Caco-2 (cell line): ENCODE measurements at regions not wholly inside any gene's neighbourhood (a gene's known extent, or its start where the extent isn't known, plus 50 kb on each side); places are given as distances from the start of the nearest gene placed in this dataset.

ENCODE experiments used
- BruUV-seq: library from RNA; stranded (reverse); fragments of 400-500 nt; replicated peaks from 2 replicates; lab custom pipeline; 2021; lab: Mats Ljungman, UMichigan
- CTCF ChIA-PET: fragments of 300-600 bp; sonication (Branson Sonifier 250); formaldehyde crosslinking; loops from one replicate; lab custom pipeline; 2022; ENCODE audit warnings: antibody characterized with exemption; lab: Charles Lee
- POLR2A ChIA-PET: fragments of 300-600 bp; sonication (Branson Sonifier 250); formaldehyde crosslinking; loops from one replicate; lab custom pipeline; 2022; ENCODE audit warnings: antibody characterized with exemption; lab: Charles Lee
- DNase-seq, 2 experiments: peaks; one replicate each; pipeline versions ENCODE4 v3.0.0 to v3.0.0-alpha.2; 2020 to 2022
- H3K27me3 ChIP-seq: replicated peaks from 2 replicates; pipeline ENCODE4 v1.6.0; 2011; ENCODE audit warnings: low read length; ENCODE audit not compliant: control insufficient read depth, insufficient read depth
- H3K36me3 ChIP-seq: 2 replicates; pipeline ENCODE4 v1.5.1; 2011; ENCODE audit warnings: low read length; ENCODE audit not compliant: control insufficient read depth, insufficient read depth
- H3K4me1 ChIP-seq: fragments of 250-450 bp; sonication (Bioruptor Pico); 2 replicates; pipeline ENCODE4 v1.5.1; 2020; ENCODE audit warnings: mild to moderate bottlenecking
- H3K4me3 ChIP-seq: 2 replicates; pipeline ENCODE4 v1.5.1; 2011; ENCODE audit warnings: low read depth, mild to moderate bottlenecking, control low read depth, low read length
- H3K9me3 ChIP-seq: fragments of 250-450 bp; sonication (Bioruptor Pico); 2 replicates; pipeline ENCODE4 v1.5.1; 2020; ENCODE audit warnings: mild to moderate bottlenecking, moderate library complexity
- H3K27ac Mint-ChIP-seq: one replicate; pipeline ENCODE4 v1.8.0; 2022; ENCODE audit warnings: mixed read lengths; ENCODE audit not compliant: unreplicated experiment
- H3K27me3 Mint-ChIP-seq: one replicate; pipeline ENCODE4 v1.8.0; 2022; ENCODE audit warnings: mixed read lengths; ENCODE audit not compliant: insufficient read depth, unreplicated experiment
- H3K36me3 Mint-ChIP-seq: one replicate; pipeline ENCODE4 v1.8.0; 2022; ENCODE audit warnings: mild to moderate bottlenecking, mixed read lengths; ENCODE audit not compliant: insufficient read depth, unreplicated experiment
- H3K4me1 Mint-ChIP-seq: one replicate; pipeline ENCODE4 v1.8.0; 2022; ENCODE audit warnings: low read depth, mixed read lengths; ENCODE audit not compliant: unreplicated experiment
- H3K4me3 Mint-ChIP-seq: one replicate; pipeline ENCODE4 v1.8.0; 2022; ENCODE audit warnings: mild to moderate bottlenecking, moderate library complexity, mixed read lengths; ENCODE audit not compliant: unreplicated experiment
- H3K9me3 Mint-ChIP-seq: one replicate; pipeline ENCODE4 v1.8.0; 2022; ENCODE audit warnings: mixed read lengths; ENCODE audit not compliant: unreplicated experiment
- CTCF ChIP-seq, 2 experiments: fragments of 200-600 bp in 1 of 2; IDR thresholded peaks; 1 replicate in 1 of 2; 2 replicates in 1 of 2; pipeline versions ENCODE4 v1.5.1 to v1.8.0; 2011 to 2022; ENCODE audit warnings: antibody characterized with exemption in 1 of 2, control low read depth in 1 of 2, inconsistent platforms in 1 of 2, low read depth in 1 of 2, low read length in 1 of 2, mild to moderate bottlenecking in 1 of 2, moderate library complexity in 1 of 2; ENCODE audit not compliant: insufficient read depth in 1 of 2, severe bottlenecking in 1 of 2, unreplicated experiment in 1 of 2
- intact Hi-C: fragments of 100-400 bp; cut with micrococcal nuclease; formaldehyde crosslinking; loops from one replicate; pipeline ENCODE4 v1.10.0; 2022; ENCODE audit not compliant: unreplicated experiment

- CTCF ChIA-PET: no interaction called here
- H3K36me3 Mint-ChIP-seq: no peaks in the 10 kb centered on the region
- BruUV-seq: no TSS peak
- POLR2A ChIA-PET: no interaction called here
- Histone ChIP-seq H3K27me3 (no peaks in the 10 kb centered on the region), H3K9me3 (no peaks in the 10 kb centered on the region), H3K36me3 (no peaks in the 10 kb centered on the region), H3K4me1 (no peaks in the 10 kb centered on the region), H3K4me3 (no peak overlapping the region)
- no peak overlapping the region for H3K27ac Mint-ChIP-seq
- TF ChIP-seq CTCF (IDR thresholded peaks at IDR 0.05; ENCODE audit: insufficient read depth in 1 of 2, low read depth in 1 of 2, low read length in 1 of 2, severe bottlenecking in 1 of 2, unreplicated experiment in 1 of 2): no peak
- intact Hi-C loops: no loop called here
- H3K4me3 Mint-ChIP-seq: no peak overlapping the region
- no peaks in the 10 kb centered on the region for H3K4me1 Mint-ChIP-seq
- H3K9me3 Mint-ChIP-seq: no peaks in the 10 kb centered on the region
- no peaks in the 10 kb centered on the region for H3K27me3 Mint-ChIP-seq
- no peak for DNase-seq
Observed at GRCh38 chr3:147799601-147800000, 390.4 kb downstream of the ZIC1 start.

- Histone ChIP-seq H3K36me3 (no peaks in the 10 kb centered on the region), H3K4me1 (no peaks in the 10 kb centered on the region), H3K4me3 (no peak overlapping the region), H3K9me3 (no peaks in the 10 kb centered on the region), H3K27me3 (no peaks in the 10 kb centered on the region)
- H3K9me3 Mint-ChIP-seq: no peaks in the 10 kb centered on the region
- no peaks in the 10 kb centered on the region for H3K4me1 Mint-ChIP-seq
- H3K4me3 Mint-ChIP-seq: no peak overlapping the region
- no TSS peak for BruUV-seq
- no peaks in the 10 kb centered on the region for H3K27me3 Mint-ChIP-seq
- H3K27ac Mint-ChIP-seq: no peak overlapping the region
- POLR2A ChIA-PET: no interaction called here
- intact Hi-C loops: no loop called here
- TF ChIP-seq CTCF (IDR thresholded peaks at IDR 0.05; ENCODE audit: insufficient read depth in 1 of 2, low read depth in 1 of 2, low read length in 1 of 2, severe bottlenecking in 1 of 2, unreplicated experiment in 1 of 2): no peak
- CTCF ChIA-PET: no interaction called here
- H3K36me3 Mint-ChIP-seq: no peaks in the 10 kb centered on the region
- no peak for DNase-seq
Observed at GRCh38 chr3:147807776-147808175, 398.6 kb downstream of the ZIC1 start.

- no peaks in the 10 kb centered on the region for H3K9me3 Mint-ChIP-seq
- BruUV-seq: no TSS peak
Observed at GRCh38 chr3:147809206-147809605, 400.0 kb downstream of the ZIC1 start.

More at GRCh38 chr3:147809206-147809605, 400.0 kb downstream of the ZIC1 start:
- ChIA-PET CTCF (no interaction called here), POLR2A (no interaction called here)
- TF ChIP-seq CTCF (IDR thresholded peaks at IDR 0.05; ENCODE audit: insufficient read depth in 1 of 2, low read depth in 1 of 2, low read length in 1 of 2, severe bottlenecking in 1 of 2, unreplicated experiment in 1 of 2): no peak
- Histone ChIP-seq H3K36me3 (no peaks in the 10 kb centered on the region), H3K27me3 (no peaks in the 10 kb centered on the region), H3K4me1 (no peaks in the 10 kb centered on the region), H3K4me3 (no peak overlapping the region), H3K9me3 (no peaks in the 10 kb centered on the region)
- intact Hi-C loops: no loop called here
- no peak overlapping the region for H3K4me3 Mint-ChIP-seq
- H3K27ac Mint-ChIP-seq: no peak overlapping the region
- H3K36me3 Mint-ChIP-seq: no peaks in the 10 kb centered on the region
- H3K4me1 Mint-ChIP-seq: no peaks in the 10 kb centered on the region
- no peaks in the 10 kb centered on the region for H3K27me3 Mint-ChIP-seq
- DNase-seq: no peak
